ENCODE measurements at regions not wholly inside any gene's neighbourhood (a gene's known extent, or its start where the extent isn't known, plus 50 kb on each side); places are given as distances from the start of the nearest gene placed in this dataset.

DNA sequence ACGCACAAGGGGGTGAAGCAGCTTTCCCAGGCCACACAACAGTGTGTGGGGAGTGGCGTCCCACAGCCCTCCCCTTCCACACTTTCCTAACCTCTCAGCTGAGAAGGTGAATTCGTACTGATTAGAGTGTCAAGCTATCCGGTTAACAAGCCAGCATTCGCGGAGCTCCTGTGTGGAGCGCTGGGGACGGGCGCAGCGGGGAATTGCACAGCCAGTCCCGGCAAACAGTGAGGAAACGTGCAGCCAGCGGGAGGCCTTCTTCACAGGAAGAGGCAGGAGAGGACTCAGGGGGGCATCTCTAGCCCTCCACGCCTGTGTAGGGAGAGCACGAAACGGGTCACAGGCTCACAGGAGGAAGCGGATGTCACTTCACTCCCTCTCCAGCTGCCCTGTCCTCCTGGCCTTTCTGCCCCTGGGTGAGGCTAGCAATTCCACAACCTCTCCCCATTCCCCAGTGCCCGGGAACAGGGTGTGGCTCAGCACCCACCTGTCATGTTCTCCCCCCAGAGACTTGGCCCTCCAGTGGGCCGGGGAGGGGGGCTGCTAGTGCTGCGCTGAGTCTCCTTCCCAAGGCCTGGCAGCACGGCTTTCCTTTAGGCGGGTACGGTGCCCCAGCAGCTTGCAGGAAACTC is 117.3 kb downstream of the CPZ start:
- DNase-seq = no peak

- no peak for DNase-seq
These were observed 116.6 kb downstream of the CPZ start for GRCh38 chr4:8709050-8709728.

DNA sequence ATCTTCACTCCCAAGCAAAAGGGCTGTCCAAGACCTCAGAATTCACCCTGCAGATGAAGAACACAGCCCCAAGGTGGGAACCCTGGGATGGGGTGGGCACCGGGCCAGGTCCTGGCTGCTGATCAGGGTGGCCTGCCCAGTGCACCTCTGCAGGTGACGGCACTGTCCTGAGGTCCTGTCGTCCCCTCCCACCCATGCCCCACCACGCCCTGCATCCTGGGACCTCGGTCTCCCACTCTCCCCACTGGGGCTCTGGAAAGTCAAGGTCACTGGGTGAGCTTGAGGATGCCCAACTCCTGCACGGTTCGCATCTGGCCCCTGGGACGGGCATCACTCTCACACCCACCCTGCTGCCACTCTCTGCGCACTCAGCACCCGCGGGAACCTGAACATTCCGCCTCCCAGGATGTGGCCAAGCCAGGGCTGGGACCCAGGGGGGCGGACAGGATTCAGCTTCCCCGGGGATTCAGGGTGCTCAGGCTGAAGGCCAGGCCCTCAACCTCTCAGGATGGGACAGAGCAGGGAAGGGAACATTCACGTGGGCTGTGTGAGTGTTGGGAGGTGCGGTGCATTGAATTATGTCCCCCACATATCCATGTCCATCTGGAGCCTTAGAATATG is 115.9 kb downstream of the CPZ start:
- DNase-seq = no peak

GRCh38 chr4:8707045-8707781 is 114.6 kb downstream of the CPZ start:
- peak; percentile 75 for DNase-seq

- no peak for DNase-seq
These were observed 113.9 kb downstream of the CPZ start for GRCh38 chr4:8706216-8707044.

DNA sequence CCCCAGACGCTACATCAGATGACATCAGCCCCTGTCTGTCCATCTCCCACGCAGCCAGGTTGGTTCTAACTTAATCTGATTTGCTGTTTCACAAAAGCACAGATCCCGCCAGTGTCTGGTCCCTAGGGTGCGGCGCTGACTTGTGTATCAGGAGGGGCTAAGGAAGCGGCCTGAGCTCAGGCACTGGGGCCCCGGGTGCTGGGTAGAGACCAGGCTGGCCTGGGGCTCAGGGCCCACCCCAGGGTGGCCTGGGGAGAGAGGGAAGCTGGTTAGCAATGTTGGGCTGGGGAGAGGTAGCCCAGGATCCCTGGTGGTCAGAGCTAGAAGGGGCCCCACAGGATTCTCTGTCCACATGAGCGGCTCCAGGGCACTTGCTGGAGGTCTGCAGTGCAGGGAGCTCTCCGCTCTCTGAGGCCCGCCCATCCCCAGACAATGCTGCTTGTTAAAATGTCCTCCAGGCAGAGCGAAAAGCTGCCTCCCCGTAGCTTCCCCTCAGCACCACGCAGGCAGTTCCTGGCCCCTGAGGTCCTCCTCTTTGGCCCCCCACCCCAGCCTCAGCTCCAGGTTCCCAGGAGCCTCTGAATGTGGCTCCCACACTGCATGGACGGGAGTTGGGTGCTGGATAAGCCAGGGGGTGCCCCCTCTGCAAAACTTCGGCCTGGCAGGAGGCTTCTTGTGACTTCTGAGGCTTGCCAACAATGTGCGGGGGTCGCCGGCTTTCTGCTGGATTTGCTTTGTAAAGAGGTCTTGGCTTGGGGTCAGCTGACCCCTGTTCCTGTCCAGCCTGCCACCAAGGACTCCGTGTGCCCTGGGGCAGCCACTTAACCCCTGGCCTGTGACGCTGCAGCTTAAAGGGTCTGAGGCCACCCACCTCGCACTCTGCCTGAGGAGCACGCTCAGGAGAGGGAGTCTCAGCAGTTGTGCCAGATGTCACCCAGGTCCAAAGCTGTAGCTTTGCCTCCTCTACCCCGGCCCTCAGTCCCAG is 112.9 kb downstream of the CPZ start:
- peak; percentile 76 for DNase-seq

GRCh38 chr4:8704632-8705031 is 112.1 kb downstream of the CPZ start:
- no peak for DNase-seq

GRCh38 chr4:8703857-8704495 is 111.4 kb downstream of the CPZ start:
- DNase-seq = no peak

DNA sequence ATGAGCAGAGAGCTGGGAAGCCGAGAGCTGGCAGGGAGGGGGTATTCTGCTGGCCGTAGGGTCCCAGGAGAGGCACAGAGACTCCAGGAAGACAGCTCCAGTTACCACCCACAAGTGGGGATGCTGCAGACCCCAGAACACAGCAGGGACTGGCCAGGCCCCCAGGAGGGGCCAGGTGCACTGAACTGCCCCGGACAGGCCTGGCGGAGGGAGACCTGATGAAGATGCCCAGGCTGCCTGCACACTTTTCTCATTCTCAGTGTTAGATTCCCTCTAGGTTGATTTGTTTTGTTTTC is 110.8 kb downstream of the CPZ start:
- no peak for DNase-seq

DNA sequence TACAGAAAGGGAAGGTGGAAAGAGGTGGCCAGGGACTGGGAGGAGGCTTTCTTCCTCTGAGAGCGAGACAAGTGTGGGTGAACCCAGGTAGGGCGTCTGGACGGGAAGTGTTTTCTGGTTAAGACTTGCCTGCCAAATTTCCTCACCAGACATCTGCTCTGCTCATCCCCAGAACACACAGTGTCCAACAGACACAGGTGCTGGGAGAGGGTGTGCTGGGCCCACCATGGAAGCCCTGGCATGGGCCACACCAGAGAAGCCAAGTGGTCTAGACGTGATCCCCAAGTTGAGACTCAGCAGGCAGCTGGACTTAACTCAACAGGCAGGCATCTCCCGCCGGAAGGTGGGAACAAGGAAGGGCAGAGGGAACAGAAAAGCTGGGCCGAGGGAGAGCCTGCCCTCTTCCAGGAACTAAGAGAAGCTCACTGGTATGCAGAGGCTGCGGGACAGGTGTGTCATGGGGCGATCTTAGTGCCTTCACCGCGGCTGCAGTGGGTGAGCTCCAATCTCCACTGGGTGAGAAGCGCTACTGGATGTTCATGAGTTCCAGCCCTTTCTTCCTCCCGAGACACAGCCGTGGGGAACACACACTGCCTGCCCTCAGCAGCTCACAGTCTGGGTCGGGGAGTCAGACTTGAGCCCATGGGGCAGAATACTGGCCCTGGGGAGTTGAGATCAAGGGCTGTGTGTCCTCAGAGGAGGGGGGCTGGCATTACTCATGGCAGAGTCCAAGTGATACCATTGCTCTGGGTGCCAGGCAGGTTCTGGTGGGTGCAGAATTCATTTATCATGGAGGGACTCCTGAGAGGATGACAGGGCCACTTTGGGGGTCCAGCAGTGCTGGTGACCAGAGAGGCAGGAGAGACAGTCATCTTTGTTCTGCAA is 110.2 kb downstream of the CPZ start:
- no peak for DNase-seq

GRCh38 chr4:8702020-8702495 is 109.5 kb downstream of the CPZ start:
- no peak for DNase-seq

GRCh38 chr4:8701126-8702019 is 108.8 kb downstream of the CPZ start:
- no peak for DNase-seq

GRCh38 chr4:8700531-8700930 is 108.0 kb downstream of the CPZ start:
- peak; percentile 68 for DNase-seq

DNA sequence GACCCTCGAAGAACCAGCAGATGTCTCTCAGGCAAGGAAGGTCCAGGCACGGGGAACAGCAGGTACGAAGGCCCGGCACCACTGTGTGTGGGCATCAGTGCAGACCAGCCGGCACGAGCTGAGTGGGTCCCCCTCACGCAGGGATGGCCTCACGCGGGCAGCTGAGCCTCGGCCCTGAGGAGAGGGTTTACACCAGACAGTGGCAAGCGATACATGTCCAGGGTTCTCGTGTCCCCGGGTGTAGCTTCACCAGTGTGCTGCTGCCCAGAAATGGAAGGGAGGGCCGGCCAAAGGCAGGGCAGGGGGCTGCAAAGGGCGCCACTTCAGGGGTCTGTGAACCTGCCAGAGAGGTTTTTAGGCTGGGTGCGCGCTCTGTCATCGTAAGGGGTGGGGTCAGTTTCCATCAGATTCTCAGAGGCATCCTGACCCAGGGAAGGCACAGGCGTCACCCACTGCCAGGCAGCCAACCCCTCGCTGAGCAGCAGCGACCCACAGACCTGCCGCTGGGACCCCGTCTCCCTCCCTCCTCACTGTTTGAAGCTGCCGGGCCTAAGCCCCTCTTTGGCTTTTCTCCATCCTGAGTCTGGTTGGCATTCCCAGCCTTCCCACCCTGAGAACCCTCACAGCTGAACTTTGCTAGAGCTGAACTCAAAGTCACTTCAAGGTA is 107.0 kb downstream of the CPZ start:
- DNase-seq = no peak

DNA sequence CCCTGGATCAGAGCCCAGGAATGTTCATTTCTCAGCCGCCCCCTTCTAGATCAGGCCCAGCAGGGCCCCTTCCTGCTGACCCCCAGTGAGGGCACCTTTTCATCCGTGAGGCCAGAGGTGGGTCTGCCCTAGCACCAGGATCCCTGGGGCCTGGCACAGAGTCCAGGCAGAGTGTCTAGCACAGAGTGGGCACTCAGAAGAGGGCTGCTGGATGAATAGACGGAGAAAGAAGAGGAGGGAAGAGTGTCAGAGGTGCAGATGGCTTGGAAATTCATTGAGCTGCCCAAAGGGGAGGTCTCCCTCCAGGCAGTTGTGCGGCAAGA is 106.5 kb downstream of the CPZ start:
- no peak for DNase-seq

DNA sequence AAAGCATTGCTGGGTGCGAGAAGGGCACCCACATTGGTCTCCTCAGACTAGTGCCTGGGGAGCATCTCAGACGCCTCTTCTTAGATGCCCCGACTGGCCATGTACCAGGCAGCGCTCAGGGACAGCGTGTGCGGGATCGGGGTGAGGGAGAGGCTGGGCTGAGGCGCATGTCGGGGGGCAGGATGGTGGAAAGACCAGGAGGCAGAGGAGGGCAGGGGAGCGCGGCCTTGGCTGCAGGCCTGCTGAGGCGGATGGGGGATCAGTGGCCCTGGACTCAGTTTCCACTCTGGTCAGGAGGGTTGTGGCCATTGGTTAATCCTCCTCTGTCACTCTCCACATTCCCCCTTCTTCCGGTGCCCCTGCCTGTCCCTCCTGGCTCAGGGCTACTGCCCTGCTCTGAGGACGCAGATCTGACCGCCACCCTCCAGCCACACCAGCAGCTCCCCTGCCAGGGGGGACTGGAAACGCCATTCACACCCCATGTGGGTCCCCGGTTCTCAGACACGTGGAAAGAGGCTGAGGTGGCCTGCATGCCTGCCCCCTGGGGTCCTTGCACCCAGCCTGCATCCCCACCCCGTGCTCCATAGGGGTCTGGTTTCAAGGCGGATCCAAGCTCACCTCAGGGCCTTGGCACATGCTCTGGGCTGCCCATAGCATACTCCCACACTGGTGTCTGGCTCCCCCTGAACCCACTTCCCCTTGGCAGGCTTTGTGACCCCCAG is 105.9 kb downstream of the CPZ start:
- no peak for DNase-seq

- DNase-seq = no peak
These were observed 105.3 kb downstream of the CPZ start for GRCh38 chr4:8697826-8698225.
